HG03066 (cell line): ENCODE measurements at regions not wholly inside any gene's neighbourhood (a gene's known extent, or its start where the extent isn't known, plus 50 kb on each side); places are given as distances from the start of the nearest gene placed in this dataset.

Experiments used
- ATAC-seq: cut with Tn5 transposase; IDR thresholded peaks from one replicate; pipeline ENCODE4 v1.9.1; 2021; ENCODE audit warnings: low read depth; ENCODE audit not compliant: unreplicated experiment

GRCh38 chr3:159631226-159631625 is 357.4 kb upstream of the IL12A start:
- no peak for ATAC-seq

- no peak for ATAC-seq
Observed at GRCh38 chr3:159632128-159632527, 356.5 kb upstream of the IL12A start.

GRCh38 chr3:159632851-159633250 is 355.8 kb upstream of the IL12A start:
- ATAC-seq, result no peak

- ATAC-seq, result no peak
Observed at GRCh38 chr3:159634483-159634882, 354.2 kb upstream of the IL12A start.

- no peak for ATAC-seq
Observed at GRCh38 chr3:159635047-159635641, 353.5 kb upstream of the IL12A start.

GRCh38 chr3:159637883-159638542 is 350.6 kb upstream of the IL12A start:
- no peak for ATAC-seq

GRCh38 chr3:159640225-159640624 is 348.4 kb upstream of the IL12A start:
- ATAC-seq, result no peak

- ATAC-seq, result no peak
Observed at GRCh38 chr3:159643406-159643805, 345.2 kb upstream of the IL12A start.

GRCh38 chr3:159645874-159646273 is 342.8 kb upstream of the IL12A start:
- ATAC-seq, result no peak

- no peak for ATAC-seq
Observed at GRCh38 chr3:159649951-159650350, 338.7 kb upstream of the IL12A start.

GRCh38 chr3:159650726-159651125 is 337.9 kb upstream of the IL12A start:
- ATAC-seq, result no peak

- ATAC-seq, result no peak
Observed at GRCh38 chr3:159652452-159652851, 336.2 kb upstream of the IL12A start.

- no peak for ATAC-seq
Observed at GRCh38 chr3:159654183-159655134, 334.2 kb upstream of the IL12A start.

- no peak for ATAC-seq
Observed at GRCh38 chr3:159655202-159655601, 333.4 kb upstream of the IL12A start.

GRCh38 chr3:159657176-159657575 is 331.5 kb upstream of the IL12A start:
- ATAC-seq, result no peak

- ATAC-seq, result no peak
Observed at GRCh38 chr3:159657629-159658028, 331.0 kb upstream of the IL12A start.

- ATAC-seq, result no peak
Observed at GRCh38 chr3:159660326-159660725, 328.3 kb upstream of the IL12A start.

GRCh38 chr3:159660901-159661300 is 327.7 kb upstream of the IL12A start:
- no peak for ATAC-seq

- ATAC-seq, result no peak
Observed at GRCh38 chr3:159662549-159662948, 326.1 kb upstream of the IL12A start.

- ATAC-seq, result no peak
Observed at GRCh38 chr3:159664006-159664405, 324.6 kb upstream of the IL12A start.

GRCh38 chr3:159664653-159665052 is 324.0 kb upstream of the IL12A start:
- no peak for ATAC-seq
